ENCODE measurements at regions not wholly inside any gene's neighbourhood (a gene's known extent, or its start where the extent isn't known, plus 50 kb on each side); places are given as distances from the start of the nearest gene placed in this dataset.

GRCh38 chr12:5307065-5307464, 124.8 kb upstream of the NTF3 start:
- Mint-ChIP-seq H3K4me1 (ENCODE audit: unreplicated experiment) (no peaks in the 10 kb centered on the region), H3K36me3 (peaks cover 9% of the 10 kb centered on the region), H3K27me3 (peaks cover 28% of the 10 kb centered on the region), H3K4me3 (no peak overlapping the region), H3K27ac (peak overlapping the region; percentile 12), H3K9me3 (no peaks in the 10 kb centered on the region)
- no peak for TF ChIP-seq CTCF (conservative IDR thresholded peaks at IDR 0.05)
- DNase-seq (ENCODE audit: extremely low spot score, unreplicated experiment): no peak

GRCh38 chr12:5308216-5308615, 123.7 kb upstream of the NTF3 start:
- Mint-ChIP-seq H3K27ac (no peak overlapping the region), H3K4me3 (no peak overlapping the region), H3K4me1 (ENCODE audit: unreplicated experiment) (no peaks in the 10 kb centered on the region), H3K9me3 (no peaks in the 10 kb centered on the region), H3K27me3 (peaks cover 25% of the 10 kb centered on the region), H3K36me3 (peaks cover 9% of the 10 kb centered on the region)
- DNase-seq (ENCODE audit: extremely low spot score, unreplicated experiment): no peak
- TF ChIP-seq CTCF (conservative IDR thresholded peaks at IDR 0.05): no peak

DNA sequence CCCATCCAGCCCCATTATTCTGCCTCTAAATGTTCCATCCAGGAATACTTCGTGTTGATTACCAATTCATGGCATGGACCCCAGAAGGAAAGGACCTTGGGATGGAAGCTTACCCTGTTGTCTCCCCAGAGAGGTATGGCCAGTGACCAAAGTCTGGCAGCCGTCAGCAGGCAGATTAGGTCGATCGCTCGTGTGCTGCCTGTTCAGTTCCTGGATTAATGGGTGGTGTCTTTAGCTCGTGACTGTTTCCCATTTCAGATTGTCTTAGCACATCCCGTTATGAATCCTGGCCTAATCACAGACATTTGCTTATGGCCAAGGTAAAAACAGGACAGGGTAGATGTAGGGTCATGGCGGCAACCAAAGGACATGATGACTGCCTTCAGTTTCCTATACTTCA, 122.9 kb upstream of the NTF3 start:
- no peaks in the 10 kb centered on the region for H3K4me1 Mint-ChIP-seq (ENCODE audit: unreplicated experiment)

GRCh38 chr12:5309654-5310053, 122.3 kb upstream of the NTF3 start:
- H3K9me3 Mint-ChIP-seq: no peaks in the 10 kb centered on the region
- no peak overlapping the region for H3K27ac Mint-ChIP-seq
- TF ChIP-seq CTCF (conservative IDR thresholded peaks at IDR 0.05): no peak
- H3K27me3 Mint-ChIP-seq: peaks cover 23% of the 10 kb centered on the region
- no peaks in the 10 kb centered on the region for H3K4me1 Mint-ChIP-seq (ENCODE audit: unreplicated experiment)
- DNase-seq (ENCODE audit: extremely low spot score, unreplicated experiment): no peak
- H3K36me3 Mint-ChIP-seq: peaks cover 9% of the 10 kb centered on the region
- no peak overlapping the region for H3K4me3 Mint-ChIP-seq

More for the DNA sequence above, 122.9 kb upstream of the NTF3 start:
- no peak for DNase-seq (ENCODE audit: extremely low spot score, unreplicated experiment)
- H3K36me3 Mint-ChIP-seq: peaks cover 9% of the 10 kb centered on the region
- H3K4me3 Mint-ChIP-seq: no peak overlapping the region
- H3K27me3 Mint-ChIP-seq: peaks cover 25% of the 10 kb centered on the region
- no peaks in the 10 kb centered on the region for H3K9me3 Mint-ChIP-seq
- no peak overlapping the region for H3K27ac Mint-ChIP-seq
- TF ChIP-seq CTCF (conservative IDR thresholded peaks at IDR 0.05): no peak

DNA sequence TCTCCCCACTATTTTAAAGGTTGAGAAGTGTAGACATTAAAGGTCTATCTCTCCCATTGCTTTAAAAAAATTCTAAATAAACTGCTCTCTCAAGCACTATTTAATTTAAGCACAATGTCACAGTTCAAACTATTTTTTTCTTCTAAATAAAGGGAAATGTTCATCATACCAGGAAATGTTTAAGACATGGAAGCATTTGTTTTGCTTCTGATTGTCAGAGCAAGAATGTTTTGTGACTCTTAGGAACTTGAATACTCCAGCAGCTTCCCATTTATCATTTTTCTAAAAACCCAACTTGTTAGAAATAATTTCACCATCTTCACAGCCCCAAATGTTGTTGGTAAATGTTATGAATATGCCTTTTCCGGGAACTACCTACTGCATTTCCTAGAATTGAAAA, 121.8 kb upstream of the NTF3 start:
- no peak for TF ChIP-seq CTCF (conservative IDR thresholded peaks at IDR 0.05)
- H3K9me3 Mint-ChIP-seq: no peaks in the 10 kb centered on the region
- H3K4me3 Mint-ChIP-seq: no peak overlapping the region
- no peaks in the 10 kb centered on the region for H3K4me1 Mint-ChIP-seq (ENCODE audit: unreplicated experiment)
- H3K36me3 Mint-ChIP-seq: peaks cover 9% of the 10 kb centered on the region
- peaks cover 23% of the 10 kb centered on the region for H3K27me3 Mint-ChIP-seq
- no peak for DNase-seq (ENCODE audit: extremely low spot score, unreplicated experiment)
- H3K27ac Mint-ChIP-seq: no peak overlapping the region

DNA sequence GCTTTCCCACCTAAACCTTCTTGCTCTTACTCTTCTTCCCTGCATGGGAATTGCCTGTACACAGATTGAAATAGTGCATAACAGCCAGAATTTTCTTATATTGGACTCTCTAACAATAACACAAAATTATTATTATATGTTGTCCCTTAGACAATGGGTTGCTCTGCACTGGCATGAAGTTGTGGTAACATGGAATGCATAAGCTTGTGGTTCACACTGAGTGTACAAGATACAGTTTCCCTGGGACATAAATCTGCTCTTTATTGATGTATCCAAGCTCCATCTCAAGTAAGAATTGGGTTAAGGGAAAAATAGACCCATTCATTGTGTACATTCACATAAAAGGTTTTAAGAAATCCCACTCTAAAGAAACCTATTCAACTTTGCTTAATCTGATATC, 114.4 kb upstream of the NTF3 start:
- Mint-ChIP-seq H3K27ac (no peak overlapping the region), H3K4me3 (no peak overlapping the region), H3K4me1 (ENCODE audit: unreplicated experiment) (no peaks in the 10 kb centered on the region), H3K27me3 (peaks cover 13% of the 10 kb centered on the region), H3K36me3 (peaks cover 8% of the 10 kb centered on the region), H3K9me3 (peaks cover 4% of the 10 kb centered on the region)
- DNase-seq (ENCODE audit: extremely low spot score, unreplicated experiment): no peak
- TF ChIP-seq CTCF (conservative IDR thresholded peaks at IDR 0.05): no peak
